NCI-H2227 (cell line): ENCODE measurements at regions not wholly inside any gene's neighbourhood (a gene's known extent, or its start where the extent isn't known, plus 50 kb on each side); places are given as distances from the start of the nearest gene placed in this dataset.

Source experiments
- DNase-seq: peaks from one replicate; lab custom pipeline; 2025; ENCODE audit not compliant: unreplicated experiment; lab: John Stamatoyannopoulos, UW

DNA sequence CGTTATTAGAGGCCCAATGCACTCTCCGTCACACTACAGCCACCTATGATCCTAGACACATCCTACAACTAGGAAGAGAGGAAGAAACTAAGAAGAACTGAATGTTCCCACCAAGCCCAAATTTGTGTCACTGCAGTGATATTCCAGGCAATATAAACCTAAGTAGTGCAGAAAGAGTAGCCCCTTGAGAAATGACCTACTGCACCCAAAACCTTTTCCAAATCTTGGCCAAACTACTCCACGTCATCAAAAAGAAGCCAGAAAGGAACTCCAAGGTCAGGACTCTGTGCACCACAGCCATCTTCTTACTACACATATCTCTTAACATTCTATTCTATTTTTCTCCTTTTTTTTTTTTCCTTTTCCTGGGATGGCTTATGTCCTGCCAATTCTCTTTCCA lies 60.2 kb downstream of the ADAMTS1 start:
- DNase-seq = no peak

DNA sequence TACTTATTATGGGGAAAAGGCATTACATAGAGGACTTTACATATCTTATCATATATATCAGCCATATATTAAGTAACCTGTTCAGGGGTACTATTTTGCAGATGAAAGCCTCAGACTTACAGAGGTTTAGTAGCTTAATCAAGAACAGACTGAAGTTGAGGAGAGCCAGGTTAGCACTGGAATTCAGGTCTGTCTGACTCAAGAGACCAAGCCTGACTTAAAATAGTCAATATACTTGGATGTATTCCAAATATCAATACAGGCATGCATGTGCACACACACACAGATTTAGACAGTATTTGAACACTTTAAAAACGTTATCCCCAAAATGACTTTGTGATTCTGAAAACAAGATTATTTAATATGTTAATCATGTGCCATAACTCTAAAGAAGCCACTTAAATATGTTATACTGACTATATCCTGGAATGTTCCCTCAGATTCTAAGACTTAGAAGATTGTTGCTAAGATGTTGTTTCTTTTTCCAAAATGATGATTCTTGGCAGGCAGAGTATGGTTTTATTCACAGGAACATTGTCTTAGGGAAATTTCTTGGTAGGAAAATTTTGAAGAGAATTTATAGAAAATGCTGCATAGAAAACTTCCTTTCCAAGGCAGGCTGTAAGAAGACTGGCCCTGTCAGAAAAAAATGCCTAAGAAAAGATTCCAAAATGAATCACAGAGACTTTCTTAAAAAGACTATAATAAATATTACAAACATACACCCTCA lies 61.6 kb downstream of the ADAMTS1 start:
- no peak for DNase-seq

DNA sequence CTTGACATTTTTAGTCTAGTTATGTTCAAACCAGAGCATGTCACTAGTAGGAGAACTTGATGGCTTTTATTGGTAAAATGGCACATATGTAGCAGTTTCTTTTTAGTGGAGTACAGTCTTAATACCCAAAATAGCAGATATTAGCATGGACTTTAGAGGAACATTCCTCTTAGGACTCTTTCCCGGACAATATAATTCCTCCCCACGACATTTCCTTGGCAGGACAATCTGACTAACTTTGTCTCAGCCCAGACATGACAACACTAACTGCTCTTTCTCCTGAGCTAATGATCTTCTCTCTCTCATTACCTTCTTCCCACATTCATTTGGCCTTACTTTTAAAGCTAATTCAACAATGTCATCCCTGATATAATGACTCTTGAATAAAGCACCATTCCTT lies 62.5 kb downstream of the ADAMTS1 start:
- no peak for DNase-seq

DNA sequence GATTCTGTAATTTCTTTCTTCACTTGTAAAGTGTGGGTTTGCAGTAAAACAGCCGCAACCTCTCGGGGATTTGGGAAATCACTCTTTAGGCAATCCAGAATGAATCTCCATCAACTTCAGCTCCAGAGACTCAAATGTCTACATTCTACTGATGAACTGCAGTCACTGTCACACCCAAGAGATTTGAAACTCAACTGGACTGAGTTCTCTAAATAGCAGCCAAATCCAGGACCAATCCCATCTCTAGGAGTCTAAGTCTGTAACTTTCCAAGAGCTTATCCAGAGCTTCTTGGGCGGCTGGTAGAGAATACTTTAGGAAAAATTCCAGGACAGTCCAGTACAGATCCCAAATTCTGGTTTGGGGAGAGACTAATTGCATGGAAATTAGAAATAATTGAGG lies 62.9 kb downstream of the ADAMTS1 start:
- no peak for DNase-seq

DNA sequence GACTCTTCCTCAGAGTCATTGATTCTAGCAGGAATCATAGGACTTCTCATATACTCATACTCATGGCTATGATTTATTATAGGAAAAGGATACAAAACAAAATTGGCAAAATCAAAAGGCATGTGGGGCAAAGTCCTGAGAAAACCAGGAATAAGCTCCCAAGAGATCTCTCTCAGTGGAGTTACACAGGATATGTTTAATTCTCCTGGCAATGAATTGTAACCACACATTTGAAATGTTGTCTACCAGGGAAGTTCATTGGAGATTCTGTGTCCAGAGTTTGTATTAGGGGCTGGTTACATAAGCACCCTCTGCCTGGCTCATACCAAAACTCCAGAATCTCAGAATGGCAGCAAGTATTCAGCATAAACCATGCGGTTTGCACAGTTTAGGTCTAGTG lies 63.9 kb downstream of the ADAMTS1 start:
- DNase-seq = no peak

DNA sequence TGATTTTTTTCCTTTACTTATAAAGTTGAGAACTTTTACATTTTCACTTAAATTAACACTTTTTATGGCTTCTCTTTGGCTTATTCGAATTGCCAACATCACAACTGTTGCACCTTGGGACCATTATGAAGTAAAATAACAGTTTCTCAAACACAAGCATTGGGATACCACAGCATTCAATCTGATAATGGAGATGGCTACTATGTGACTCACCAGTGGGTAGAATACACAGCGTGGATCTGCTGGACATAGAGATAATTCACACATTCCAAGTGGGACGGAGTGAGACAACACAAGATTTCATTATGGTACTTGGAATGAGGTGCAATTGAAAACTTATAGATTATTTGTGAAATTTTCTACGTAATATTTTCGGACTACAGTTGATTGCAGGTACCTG lies 68.0 kb downstream of the ADAMTS1 start:
- no peak for DNase-seq

DNA sequence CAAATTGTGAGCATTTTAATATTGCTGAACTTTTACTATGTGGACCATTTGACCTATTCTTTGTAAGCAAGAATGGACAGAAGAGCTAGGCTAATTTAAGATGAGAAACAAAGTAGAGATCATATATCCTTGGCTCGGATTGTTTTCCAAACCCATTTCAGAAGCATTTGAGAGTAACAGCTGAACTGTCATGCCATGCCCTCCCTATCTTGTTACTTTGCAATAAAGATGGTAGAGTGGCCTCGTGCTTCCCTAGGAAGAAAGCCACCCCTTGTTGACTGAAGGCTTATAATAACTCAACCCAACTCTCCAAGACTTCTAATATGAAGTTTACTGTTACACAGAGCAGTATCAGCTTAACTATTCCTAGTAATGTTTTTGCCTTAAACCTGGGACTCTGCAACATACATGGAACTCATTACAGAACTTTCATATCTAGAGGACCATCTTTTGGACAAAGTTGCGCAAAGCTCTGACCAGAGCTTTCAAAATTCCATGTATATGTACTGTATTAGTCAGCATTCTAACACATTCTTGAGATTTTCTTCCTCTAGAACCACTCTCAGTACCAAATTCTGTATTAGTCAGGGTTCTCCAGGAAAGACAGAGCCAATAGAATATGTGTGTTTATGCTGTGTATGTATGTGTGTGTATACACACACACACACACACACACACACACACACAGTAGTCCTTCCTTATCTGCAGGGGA lies 68.7 kb downstream of the ADAMTS1 start:
- no peak for DNase-seq

DNA sequence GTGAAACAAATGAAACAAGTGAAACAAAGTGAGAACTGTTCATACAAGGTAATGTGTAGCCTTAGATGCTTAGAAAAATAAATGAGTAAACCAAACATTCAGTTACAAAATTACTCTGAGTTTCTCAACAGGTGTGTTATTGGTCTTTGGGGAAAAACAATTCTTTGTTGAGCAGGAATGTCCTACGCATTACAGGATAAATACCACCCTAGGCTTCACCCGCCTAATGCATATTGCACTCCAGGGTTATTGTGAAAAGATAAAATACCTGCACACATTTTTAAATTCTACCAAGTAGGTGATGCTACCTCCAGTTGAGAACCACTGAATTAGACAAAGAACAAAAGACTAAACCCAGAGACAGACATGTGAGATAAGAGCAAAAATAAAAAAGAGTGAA lies 72.2 kb downstream of the ADAMTS1 start:
- DNase-seq = no peak

DNA sequence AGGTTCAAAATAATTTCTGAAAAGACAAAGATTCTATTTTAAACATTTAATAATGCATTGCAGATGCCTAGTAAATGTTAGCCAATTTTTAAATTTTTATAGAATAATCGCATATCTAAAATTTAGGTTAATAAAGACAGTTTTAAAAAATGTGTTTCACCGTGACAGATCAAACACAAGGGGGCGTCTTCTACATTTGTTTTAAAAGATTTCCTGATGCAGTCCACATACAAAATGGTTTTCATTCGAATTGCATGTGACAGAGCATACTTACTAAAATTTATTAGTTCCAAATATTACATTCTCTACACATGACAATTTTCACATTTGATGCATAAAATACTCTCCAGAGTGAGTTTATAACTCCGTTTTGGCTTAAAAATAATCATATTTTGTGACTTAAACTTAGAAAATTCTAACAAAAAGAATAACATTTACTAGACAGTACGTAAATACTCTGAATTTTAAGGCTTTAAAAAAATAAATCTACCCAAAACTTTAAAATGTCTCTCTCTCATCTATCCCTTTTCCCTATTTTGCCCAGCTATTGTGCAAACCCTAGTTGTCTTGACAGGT lies 75.5 kb downstream of the ADAMTS1 start:
- no peak for DNase-seq

DNA sequence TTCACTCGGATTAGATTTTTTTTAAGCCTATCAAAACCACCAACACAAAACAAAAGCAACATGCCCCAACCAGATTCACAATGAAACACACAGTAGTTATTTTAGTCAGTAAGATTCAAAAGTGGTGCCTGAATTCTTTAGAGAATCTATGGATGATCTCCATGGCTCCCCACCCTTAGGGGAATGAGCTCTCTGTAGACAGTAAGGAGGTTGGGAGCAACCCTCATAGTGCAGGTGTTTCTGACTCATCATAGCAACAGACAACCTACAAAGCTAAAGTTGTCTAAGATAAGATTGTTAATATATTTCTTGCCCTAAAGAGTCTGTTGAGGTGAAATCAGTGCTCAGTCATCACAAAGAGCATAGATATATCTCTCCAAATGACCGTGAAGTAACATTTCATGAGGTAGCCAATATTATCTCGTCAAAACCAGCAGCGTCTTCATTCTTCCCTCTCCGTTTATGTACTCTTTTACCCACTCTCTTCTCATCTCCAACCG lies 78.3 kb downstream of the ADAMTS1 start:
- DNase-seq = no peak

DNA sequence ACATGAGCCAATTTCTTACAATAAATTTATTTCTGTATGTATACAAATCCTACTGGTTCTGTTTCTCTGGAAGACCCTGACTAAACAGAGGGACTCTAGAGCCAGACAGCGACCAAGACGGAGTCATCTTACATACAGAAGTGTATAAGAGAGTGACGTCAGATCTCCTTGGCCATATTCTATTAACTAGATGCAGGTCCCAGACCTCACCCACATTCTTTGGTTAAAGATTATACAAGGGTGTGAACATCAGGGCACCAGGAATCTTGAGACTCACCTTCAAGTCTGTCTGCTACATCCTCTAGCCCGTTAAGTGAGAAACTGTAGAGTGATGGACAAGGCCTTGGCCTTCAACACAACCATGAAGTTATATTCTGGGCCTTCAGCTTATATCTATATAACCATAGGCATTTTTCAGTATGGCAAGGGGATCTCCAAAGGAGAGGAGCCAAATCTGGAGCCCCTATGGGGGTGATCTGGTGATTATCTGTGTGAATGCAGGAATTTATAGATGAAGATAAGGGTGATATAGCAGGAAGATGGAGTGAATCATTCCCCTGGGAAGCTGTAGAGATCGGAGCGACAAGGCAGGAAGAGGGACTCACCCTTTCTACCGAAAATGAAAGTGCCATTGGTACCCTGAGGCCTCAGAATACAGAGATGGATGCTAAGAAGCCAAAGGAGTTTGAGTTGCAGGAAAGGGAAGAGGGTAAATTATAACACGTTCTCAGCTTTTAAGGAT lies 83.9 kb downstream of the ADAMTS1 start:
- DNase-seq = no peak

DNA sequence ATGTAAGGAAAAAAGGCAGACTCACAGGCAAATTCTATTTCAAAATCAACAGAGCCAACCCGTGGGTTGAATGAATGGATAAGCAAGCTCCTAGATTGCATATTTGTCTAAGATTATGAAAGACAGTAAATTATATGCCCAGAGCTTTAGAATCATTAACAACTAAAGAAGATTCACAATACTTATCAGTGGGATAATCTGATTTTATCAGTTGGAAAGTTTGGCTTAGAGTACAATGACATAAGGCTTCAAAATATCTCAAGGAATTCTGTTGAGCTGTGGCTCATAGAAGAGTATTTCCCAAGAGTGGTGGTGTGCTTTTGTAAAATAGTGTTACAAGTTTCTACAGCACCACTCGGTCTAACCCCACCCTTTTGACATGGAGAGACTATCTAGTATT lies 85.5 kb downstream of the ADAMTS1 start:
- no peak for DNase-seq

DNA sequence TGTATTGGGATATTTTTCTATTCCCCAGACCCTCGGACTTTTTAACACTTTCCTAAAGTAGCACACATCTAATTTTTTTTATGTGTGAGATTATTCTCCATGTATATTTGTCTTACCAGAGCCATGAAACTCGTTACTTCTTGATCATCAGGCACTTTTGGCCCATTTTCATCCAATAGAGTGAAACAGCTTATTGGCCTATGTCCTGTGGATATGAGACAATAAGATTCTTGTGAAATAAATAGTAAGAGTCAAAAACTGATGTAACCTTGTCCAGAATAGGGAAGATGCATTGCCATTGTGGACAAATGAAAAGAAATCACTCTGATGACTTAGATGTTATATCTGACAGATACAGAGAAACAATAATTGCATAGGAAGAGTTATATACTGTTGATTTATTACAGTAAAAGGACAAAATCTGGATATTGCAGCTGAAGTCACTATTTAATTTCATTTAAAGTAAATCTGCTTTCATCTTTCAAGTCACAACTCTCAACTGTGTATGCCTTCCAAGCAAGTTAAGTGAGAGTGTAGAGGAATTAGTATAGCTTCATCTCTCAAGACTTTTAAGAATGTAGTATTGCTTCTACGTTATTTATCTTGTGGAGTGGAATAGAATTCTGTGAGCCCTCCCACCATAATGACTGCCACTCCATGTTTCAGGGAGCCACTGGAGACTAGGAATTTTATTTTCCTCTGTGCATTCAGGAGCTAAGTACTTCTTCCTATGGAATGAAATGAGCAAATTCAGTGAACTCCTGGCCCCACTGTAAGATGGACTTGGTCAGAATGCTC lies 86.9 kb downstream of the ADAMTS1 start:
- DNase-seq = no peak

DNA sequence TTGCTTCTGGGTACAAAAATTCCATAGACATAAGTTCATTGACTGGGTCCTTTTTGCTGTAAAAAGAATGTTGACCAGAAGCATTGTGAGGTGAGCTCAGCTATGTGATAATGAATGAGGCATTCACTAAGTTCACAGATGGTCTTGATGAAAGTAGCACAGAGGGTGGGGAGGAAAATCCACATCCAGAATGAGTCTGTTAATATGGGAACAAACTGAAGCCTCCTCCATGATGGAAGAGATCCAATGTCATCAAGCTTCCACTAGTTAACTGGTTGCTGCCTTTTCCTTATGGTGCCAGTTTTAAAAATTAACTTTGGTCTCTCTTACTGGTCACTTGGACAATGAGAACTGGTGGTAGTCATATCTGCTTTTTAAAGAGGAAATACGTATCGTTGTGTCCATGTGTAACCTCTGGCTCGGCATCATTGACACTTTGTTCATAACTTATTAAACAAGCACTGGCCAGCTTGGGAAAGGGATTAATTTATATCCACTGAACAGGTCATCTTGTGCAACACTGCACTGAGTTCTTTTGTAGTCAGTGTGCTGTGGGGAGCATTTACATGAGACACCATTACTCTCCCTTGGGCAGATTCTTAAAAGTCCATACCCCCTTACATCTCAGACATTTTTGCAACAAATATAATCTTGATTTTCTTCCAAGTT lies 88.6 kb downstream of the ADAMTS1 start:
- no peak for DNase-seq

DNA sequence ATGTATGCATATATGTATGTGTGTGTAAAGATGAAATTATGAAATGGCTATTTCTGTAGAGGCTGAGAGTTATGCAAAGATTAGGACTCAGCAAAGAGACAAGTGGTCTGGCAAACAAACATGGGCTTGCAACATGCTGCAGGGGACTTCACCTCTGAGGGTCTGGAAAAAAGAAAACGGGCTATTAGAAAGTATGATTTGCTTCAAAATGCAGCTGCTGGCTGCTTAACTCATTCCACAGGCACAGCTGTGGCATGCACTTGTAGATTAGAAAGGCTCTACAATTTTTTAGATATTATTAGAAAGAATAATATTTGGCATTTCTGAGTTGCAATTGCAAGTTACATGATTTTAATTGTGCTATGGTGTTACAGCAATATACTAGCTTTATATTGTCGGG lies 90.4 kb downstream of the ADAMTS1 start:
- DNase-seq = no peak

DNA sequence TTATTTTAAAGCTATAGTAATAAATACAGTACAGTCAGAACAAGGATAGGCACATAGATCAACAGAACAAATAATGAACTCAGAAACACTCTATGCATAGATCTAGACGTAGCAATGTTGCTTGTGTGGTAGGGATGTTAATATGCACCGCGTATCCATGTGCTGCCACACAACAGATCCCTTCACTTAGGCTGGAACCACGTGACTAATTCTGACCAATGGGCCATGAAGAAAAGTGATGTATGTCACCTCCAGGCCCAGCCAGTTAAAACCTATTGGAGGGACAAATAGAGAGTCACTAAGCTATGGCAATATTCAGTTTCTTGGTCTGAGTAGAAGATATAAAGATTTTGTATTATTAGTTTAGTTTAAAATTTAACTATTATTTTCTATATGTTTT lies 91.4 kb downstream of the ADAMTS1 start:
- no peak for DNase-seq

DNA sequence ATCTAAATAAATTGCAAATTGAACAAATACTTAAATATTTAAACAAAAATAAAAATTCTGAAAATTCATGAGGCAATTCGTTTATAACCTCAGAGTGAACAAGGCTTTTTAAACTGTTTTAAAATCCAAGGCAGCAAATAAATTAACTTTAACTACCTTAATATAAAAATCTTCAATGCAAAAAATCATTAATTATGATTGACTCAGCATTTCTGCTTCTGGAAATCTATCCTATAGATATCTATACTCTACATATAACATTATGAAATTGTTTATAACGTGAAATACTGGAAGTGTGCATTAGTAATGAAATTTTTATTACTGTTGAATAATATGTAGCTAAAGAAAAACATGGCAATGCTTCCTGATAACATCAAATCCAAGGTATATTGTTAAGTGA lies 92.4 kb downstream of the ADAMTS1 start:
- DNase-seq = no peak

DNA sequence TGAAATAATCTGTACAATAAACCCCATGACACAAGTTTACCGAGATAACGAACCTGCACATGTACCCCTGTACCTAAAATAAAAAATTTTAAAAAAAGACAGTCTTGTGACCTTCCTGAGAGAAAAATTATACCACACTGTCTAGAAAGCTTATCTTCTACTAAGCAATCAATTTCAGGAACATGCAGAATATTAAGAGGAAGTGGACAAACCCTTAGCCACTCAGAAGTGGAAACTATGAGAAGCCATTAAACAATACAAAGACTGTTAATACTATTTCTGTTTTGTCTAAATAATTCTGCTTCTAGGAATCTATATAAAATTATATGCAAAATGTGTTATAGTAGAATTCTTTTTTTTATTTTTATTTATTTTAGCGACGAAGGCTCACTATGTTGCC lies 93.9 kb downstream of the ADAMTS1 start:
- DNase-seq = no peak

DNA sequence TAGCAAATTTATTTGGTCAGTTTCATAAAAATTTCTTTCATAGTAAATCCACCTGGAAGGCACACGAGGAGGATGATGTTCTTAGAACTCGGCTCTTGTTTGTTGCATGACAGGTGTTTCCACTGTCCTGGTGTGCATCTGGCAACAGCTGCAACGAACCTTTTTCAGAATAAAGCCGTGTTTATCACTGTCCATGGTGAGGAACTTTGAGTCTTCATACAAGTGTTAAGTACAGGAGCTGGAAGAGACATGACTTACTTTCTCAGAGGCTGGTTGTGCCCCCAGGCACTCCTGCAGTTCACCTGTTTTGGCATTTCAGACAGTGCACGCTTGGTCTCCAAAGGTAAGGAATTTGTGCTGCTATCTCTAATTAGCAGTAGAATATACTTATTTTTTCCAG lies 97.1 kb downstream of the ADAMTS1 start:
- DNase-seq = no peak

DNA sequence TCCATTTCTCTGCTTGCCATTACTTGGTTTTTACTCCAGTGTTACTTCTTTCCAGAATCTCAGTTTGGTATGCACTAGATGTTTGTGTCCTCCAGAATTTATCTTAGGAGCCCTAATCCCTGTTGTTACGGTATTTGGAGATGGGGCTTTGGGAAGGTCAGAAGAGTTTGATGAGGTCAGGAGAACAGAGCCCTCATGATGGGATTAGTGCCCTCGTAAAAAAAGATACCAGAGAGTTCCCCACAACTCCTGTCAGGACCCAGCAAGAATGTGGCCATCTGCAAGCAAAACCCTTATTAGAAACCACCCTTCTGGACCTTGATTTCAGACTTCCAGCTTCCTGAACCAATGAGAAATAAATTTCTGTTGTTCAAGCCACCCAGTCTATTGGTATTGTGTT lies 98.0 kb downstream of the ADAMTS1 start:
- DNase-seq = no peak
